ENCODE measurements at regions not wholly inside any gene's neighbourhood (a gene's known extent, or its start where the extent isn't known, plus 50 kb on each side); places are given as distances from the start of the nearest gene placed in this dataset.
"Not testable (repeated sequence)": the region's sequence is repeated elsewhere in the genome, so short reads cannot be mapped to it uniquely, and the experiment has no call there.

DNA sequence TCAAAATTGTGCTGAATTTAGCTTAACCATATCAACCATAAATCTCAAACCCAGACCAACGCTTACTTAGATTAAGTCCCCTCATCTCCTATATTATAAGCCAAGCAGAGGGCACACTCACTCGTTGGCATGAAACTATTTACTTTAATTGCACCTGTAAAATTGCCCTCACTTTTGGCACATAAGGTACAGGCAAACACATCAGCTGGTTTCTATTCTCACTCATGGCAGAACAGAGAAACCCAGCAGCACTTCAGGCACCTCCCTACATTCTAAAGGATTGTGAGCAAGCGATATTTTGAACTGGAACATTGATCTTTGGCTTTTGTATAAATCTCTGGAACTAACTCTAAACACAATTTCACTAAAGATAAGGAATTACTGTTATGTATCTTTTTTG lies 845.6 kb upstream of the CDH6 start:
- H3K36me3 ChIP-seq (ENCODE audit: control insufficient read depth, low read length) = no peaks in the 10 kb centered on the region
- no peaks in the 10 kb centered on the region for H4K20me1 ChIP-seq (ENCODE audit: control insufficient read depth, insufficient read depth, low read depth, low read length)
- TF ChIP-seq, protein P1, sequence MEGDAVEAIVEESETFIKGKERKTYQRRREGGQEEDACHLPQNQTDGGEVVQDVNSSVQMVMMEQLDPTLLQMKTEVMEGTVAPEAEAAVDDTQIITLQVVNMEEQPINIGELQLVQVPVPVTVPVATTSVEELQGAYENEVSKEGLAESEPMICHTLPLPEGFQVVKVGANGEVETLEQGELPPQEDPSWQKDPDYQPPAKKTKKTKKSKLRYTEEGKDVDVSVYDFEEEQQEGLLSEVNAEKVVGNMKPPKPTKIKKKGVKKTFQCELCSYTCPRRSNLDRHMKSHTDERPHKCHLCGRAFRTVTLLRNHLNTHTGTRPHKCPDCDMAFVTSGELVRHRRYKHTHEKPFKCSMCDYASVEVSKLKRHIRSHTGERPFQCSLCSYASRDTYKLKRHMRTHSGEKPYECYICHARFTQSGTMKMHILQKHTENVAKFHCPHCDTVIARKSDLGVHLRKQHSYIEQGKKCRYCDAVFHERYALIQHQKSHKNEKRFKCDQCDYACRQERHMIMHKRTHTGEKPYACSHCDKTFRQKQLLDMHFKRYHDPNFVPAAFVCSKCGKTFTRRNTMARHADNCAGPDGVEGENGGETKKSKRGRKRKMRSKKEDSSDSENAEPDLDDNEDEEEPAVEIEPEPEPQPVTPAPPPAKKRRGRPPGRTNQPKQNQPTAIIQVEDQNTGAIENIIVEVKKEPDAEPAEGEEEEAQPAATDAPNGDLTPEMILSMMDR (IDR thresholded peaks at IDR 0.05; ENCODE audit: low read depth, low read length, poor library complexity, severe bottlenecking) = no peak
- no peak for TF ChIP-seq EZH2phosphoT487 (IDR thresholded peaks at IDR 0.05; ENCODE audit: borderline replicate concordance, low read length)

DNA sequence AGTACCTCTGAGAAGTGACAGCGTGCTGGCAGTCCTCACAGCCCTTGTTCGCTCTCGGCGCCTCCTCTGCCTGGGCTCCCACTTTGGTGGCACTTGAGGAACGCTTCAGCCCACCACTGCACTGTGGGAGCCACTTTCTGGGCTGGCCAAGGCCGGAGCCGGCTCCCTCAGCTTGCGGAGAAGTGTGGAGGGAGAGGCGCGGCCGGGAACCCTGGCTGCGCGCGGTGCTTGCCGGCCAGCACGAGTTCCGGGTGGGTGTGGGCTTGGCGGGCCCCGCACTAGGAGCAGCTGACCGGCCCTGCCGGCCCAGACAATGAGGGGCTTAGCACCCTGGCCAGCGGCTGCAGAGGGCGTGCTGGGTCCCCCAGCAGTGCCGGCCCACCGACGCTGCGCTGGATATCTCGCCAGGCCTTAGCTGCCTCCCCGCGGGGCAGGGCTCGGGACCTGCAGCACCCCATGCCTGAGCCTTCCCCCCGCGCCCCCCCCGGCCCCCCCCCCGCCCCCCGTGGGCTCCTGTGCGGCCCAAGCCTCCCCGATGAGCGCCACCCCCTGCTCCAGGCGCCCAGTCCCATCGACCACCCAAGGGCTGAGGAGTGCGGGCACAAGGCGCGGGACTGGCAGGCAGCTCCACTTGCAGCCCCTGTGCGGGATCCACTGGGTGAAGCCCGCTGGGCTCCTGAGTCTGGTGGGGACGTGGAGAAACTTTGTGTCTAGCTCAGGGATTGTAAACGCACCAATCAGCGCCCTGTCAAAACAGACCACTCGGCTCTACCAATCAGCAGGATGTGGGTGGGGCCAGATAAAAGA lies 847.7 kb upstream of the CDH6 start:
- H3K4me2 ChIP-seq (ENCODE audit: low read length); H3K9me3 ChIP-seq (ENCODE audit: control insufficient read depth, insufficient read depth, low read length); H3F3A ChIP-seq (ENCODE audit: control insufficient read depth, insufficient read depth); H3K79me2 ChIP-seq (ENCODE audit: control insufficient read depth, low read length); H4K20me1 ChIP-seq (ENCODE audit: control insufficient read depth, insufficient read depth, low read depth, low read length); H3K9me2 ChIP-seq (replicated peaks; ENCODE audit: control insufficient read depth, low read length); H3K4me1 ChIP-seq (ENCODE audit: control insufficient read depth, low read length); H3K27ac ChIP-seq (ENCODE audit: low read depth, low read length); H3K36me3 ChIP-seq (ENCODE audit: control insufficient read depth, low read length); H3K27me3 ChIP-seq (ENCODE audit: control insufficient read depth, low read length); H3K4me3 ChIP-seq (ENCODE audit: low read length): not testable (repeated sequence)

More for the DNA sequence above, 845.6 kb upstream of the CDH6 start:
- no peaks in the 10 kb centered on the region for H3K9me2 ChIP-seq (replicated peaks; ENCODE audit: control insufficient read depth, low read length)
- no peaks in the 10 kb centered on the region for H3K27me3 ChIP-seq (ENCODE audit: control insufficient read depth, low read length)
- no peaks in the 10 kb centered on the region for H3K9me3 ChIP-seq (ENCODE audit: control insufficient read depth, insufficient read depth, low read length)
- H3K4me1 ChIP-seq (ENCODE audit: control insufficient read depth, low read length) = no peaks in the 10 kb centered on the region
- H3K4me3 ChIP-seq (ENCODE audit: low read length) = no peak overlapping the region
- H3F3A ChIP-seq (ENCODE audit: control insufficient read depth, insufficient read depth) = no peaks in the 10 kb centered on the region
- H3K4me2 ChIP-seq (ENCODE audit: low read length) = no peak overlapping the region
- no peak overlapping the region for H3K27ac ChIP-seq (ENCODE audit: low read depth, low read length)
- H3K79me2 ChIP-seq (ENCODE audit: control insufficient read depth, low read length) = no peaks in the 10 kb centered on the region

DNA sequence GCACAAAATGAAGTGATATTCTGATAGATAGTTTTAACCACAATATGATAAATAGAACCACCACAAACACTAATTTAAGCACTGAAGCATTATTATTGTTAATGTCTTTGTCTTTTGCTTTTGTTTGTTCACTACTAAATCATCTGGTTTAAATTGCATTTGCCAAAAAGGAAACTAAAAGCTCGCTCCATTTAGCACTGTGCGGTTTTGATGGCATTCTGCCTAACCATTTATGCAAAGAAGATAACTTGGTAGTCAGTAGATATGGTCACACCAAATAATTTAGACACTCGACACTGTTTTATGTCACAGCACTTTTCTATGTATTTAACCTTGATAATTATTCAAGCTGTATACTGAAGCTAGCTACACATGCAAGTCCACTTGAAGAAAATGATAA lies 849.8 kb upstream of the CDH6 start:
- no peak overlapping the region for H3K4me2 ChIP-seq (ENCODE audit: low read length)
- no peaks in the 10 kb centered on the region for H3K27me3 ChIP-seq (ENCODE audit: control insufficient read depth, low read length)
- no peaks in the 10 kb centered on the region for H3K9me2 ChIP-seq (replicated peaks; ENCODE audit: control insufficient read depth, low read length)
- H4K20me1 ChIP-seq (ENCODE audit: control insufficient read depth, insufficient read depth, low read depth, low read length) = no peaks in the 10 kb centered on the region
- no peaks in the 10 kb centered on the region for H3K4me1 ChIP-seq (ENCODE audit: control insufficient read depth, low read length)
- no peaks in the 10 kb centered on the region for H3K79me2 ChIP-seq (ENCODE audit: control insufficient read depth, low read length)
- no peaks in the 10 kb centered on the region for H3K36me3 ChIP-seq (ENCODE audit: control insufficient read depth, low read length)
- no peaks in the 10 kb centered on the region for H3F3A ChIP-seq (ENCODE audit: control insufficient read depth, insufficient read depth)
- no peak overlapping the region for H3K4me3 ChIP-seq (ENCODE audit: low read length)
- TF ChIP-seq, protein P1 (IDR thresholded peaks at IDR 0.05; ENCODE audit: low read depth, low read length, poor library complexity, severe bottlenecking) = no peak
- TF ChIP-seq EZH2phosphoT487 (IDR thresholded peaks at IDR 0.05; ENCODE audit: borderline replicate concordance, low read length) = no peak
- H3K27ac ChIP-seq (ENCODE audit: low read depth, low read length) = no peak overlapping the region
- no peaks in the 10 kb centered on the region for H3K9me3 ChIP-seq (ENCODE audit: control insufficient read depth, insufficient read depth, low read length)

DNA sequence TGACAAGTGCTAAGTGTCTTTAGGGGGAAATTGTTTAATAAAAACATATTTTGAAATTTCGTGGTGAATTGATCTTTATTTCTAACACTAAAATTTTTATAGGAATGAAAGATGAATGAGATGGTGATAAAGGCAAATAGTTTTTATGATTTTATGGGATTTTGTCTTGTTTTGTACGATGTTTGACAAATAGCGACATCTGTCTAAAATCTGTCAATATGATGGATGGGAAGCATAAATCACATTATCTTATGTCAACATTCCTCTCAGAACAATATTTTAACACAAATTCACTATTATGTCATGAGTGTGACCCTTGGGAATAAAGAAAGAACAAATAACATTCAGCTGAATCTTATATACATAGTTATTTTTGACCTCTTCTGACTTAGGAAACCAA lies 852.0 kb upstream of the CDH6 start:
- H3K4me1 ChIP-seq (ENCODE audit: control insufficient read depth, low read length) = no peaks in the 10 kb centered on the region
- no peaks in the 10 kb centered on the region for H3K27me3 ChIP-seq (ENCODE audit: control insufficient read depth, low read length)
- H3K4me2 ChIP-seq (ENCODE audit: low read length) = no peak overlapping the region
- no peaks in the 10 kb centered on the region for H3F3A ChIP-seq (ENCODE audit: control insufficient read depth, insufficient read depth)
- no peaks in the 10 kb centered on the region for H3K36me3 ChIP-seq (ENCODE audit: control insufficient read depth, low read length)
- no peak overlapping the region for H3K27ac ChIP-seq (ENCODE audit: low read depth, low read length)
- no peaks in the 10 kb centered on the region for H3K9me3 ChIP-seq (ENCODE audit: control insufficient read depth, insufficient read depth, low read length)
- H3K79me2 ChIP-seq (ENCODE audit: control insufficient read depth, low read length) = no peaks in the 10 kb centered on the region
- H3K9me2 ChIP-seq (replicated peaks; ENCODE audit: control insufficient read depth, low read length) = no peaks in the 10 kb centered on the region
- H4K20me1 ChIP-seq (ENCODE audit: control insufficient read depth, insufficient read depth, low read depth, low read length) = no peaks in the 10 kb centered on the region
- no peak overlapping the region for H3K4me3 ChIP-seq (ENCODE audit: low read length)
- TF ChIP-seq EZH2phosphoT487 (IDR thresholded peaks at IDR 0.05; ENCODE audit: borderline replicate concordance, low read length) = no peak
- TF ChIP-seq, protein P1 (IDR thresholded peaks at IDR 0.05; ENCODE audit: low read depth, low read length, poor library complexity, severe bottlenecking) = no peak
